GM19324 (cell line): ENCODE measurements at regions not wholly inside any gene's neighbourhood (a gene's known extent, or its start where the extent isn't known, plus 50 kb on each side); places are given as distances from the start of the nearest gene placed in this dataset.

ENCODE experiments used
- ATAC-seq: cut with Tn5 transposase; IDR thresholded peaks from one replicate; pipeline ENCODE4 v1.9.1; 2021; ENCODE audit warnings: mild to moderate bottlenecking, moderate library complexity; ENCODE audit not compliant: unreplicated experiment, low FRiP score

GRCh38 chr4:60565558-60565957, 634.6 kb upstream of the ADGRL3 start:
- ATAC-seq, result no peak

GRCh38 chr4:60575336-60575735, 624.8 kb upstream of the ADGRL3 start:
- ATAC-seq, result no peak

DNA sequence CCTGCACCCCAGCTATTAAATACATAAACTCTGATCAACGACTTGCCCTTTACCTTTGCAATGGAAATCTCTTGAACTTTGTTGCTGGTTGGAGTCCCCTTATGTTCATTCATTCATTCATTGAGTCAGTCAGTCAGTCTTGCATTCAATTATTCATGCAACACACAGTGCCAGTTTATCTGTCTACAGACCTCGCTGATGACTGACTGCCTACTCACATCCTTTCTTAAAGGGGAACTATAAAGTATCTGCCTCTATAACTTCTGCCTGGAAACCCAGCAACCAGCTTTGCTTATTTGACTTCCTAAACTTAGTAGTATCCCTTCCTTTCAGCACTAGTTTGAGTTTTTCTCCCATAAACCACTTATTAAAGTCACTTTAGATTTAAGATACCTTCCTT, 620.8 kb upstream of the ADGRL3 start:
- no peak for ATAC-seq

- ATAC-seq, result no peak
Observed at GRCh38 chr4:60581919-60582536, 618.1 kb upstream of the ADGRL3 start.

- ATAC-seq, result no peak
Observed at GRCh38 chr4:60588556-60588955, 611.6 kb upstream of the ADGRL3 start.

DNA sequence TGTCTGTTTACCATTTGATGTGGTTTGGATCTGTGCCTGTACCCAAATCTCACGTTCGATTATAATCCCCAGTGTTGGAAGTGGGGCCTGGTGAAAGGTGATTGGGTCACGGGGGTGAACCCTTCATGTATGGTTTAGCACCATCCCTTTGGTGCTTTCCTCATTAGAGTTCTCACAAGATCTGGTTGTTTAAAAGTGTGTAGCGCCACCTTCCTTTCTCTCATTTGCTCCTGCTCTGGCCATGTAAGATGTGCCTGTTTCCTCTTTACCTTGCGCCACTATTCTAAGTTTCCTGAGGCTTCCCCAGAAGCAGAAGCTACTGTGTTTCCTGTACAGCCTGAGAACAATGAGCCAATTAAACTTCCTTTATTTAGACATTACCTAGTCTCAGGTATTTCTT, 610.7 kb upstream of the ADGRL3 start:
- no peak for ATAC-seq

- ATAC-seq, result no peak
Observed at GRCh38 chr4:60590116-60590515, 610.0 kb upstream of the ADGRL3 start.

DNA sequence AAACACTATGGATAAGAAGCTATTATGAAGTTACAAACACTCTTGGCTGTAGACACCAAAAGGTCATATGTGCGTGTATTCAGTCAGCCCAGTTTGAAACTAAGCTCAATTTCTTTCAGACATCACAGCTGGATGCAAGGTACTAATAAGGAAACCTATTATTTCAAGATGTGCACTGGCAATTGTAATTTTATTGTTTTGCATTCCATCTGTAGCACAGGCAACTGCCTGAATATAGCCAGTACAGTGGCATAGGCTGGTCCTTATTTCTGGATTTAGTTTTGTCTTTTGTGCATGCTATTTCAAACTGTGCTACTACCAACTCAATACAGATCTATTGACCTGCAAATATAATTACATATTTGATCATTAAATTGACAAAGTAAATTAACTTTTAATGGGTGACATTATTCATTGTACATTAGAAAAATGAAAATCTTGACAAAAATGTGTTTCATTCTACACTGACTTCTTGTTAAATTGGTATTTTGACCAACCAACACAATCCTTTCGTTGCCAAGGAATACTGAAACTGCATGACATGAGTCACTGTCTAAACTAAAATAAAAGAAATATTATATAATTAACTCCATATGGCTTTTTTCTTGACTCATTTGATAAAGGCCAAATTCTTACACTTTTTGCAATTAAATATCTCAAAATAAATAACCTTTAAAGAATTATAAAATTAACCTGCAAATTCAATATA, 594.3 kb upstream of the ADGRL3 start:
- ATAC-seq, result no peak

DNA sequence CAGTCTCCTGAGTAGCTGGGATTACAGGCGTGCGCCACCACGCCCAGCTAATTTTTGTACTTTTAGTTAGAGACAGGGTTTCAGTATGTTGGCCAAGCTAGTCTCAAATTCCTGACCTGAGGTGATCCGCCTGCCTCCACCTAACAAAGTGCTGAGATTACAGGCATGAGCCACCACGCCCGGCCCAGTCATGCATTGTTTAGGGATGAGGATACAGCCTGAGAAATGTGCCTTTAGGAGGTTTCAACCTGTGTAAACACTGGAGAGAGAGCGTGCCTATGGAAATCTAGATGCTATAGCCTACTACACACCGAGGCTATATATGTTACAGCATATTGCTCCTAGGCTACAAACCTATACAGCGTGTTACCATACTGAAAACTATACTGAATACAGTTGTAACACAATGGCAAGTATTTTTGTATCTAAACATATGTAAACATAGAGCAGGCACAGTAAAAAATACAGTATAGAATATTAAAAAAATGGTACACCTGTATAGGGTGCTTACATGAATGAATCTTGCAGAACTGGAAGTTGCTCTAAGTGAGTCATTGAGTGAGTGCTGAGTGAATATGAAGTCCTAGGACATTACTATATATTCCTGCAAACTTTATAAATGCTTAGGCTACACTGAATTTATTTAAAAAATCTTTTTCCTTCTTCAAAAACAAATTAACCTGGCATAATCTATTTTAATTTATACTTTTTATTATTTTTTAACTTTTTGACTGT, 588.2 kb upstream of the ADGRL3 start:
- ATAC-seq, result no peak

- no peak for ATAC-seq
Observed at GRCh38 chr4:60617731-60618130, 582.4 kb upstream of the ADGRL3 start.

GRCh38 chr4:60619531-60620305, 580.4 kb upstream of the ADGRL3 start:
- ATAC-seq, result no peak

- no peak for ATAC-seq
Observed at GRCh38 chr4:60637976-60638375, 562.1 kb upstream of the ADGRL3 start.

GRCh38 chr4:60648774-60649173, 551.4 kb upstream of the ADGRL3 start:
- ATAC-seq, result no peak

DNA sequence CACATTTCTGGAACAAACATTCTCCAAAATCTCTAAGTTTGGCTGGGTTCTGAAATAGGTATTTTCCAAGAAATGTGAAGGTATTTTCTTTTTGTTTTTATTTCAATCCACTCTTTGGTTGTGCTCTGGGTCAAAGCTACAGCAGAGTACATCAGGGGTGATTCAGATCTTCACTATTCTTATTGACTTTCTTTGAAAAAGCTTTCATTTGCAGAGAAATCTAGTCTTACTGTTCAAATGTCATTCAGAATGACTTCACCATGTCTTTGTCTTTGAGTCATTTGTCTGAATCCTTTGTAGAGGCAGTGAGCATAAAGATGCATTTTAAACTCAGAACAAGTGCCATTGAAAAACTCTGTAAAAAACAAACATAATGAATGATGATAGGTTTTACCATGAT, 547.2 kb upstream of the ADGRL3 start:
- ATAC-seq, result no peak

DNA sequence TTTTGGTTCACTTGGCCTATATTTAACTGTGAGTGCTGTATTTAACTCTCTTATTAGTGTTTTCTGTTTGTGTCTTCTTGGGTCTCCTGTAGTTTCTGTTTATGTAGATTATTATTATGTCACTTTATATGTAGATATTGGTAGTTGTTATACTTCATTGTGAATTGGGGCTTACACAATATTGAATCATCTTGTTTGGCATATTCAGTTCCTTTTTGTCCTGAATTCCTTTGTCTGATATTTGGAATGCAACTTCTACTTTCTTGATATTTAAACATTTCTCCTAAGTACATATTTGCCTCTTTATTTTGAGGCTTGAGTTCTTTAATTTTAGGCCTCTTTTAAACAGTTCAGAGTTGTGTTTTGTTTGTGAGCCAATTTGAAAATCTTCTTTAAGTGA, 544.8 kb upstream of the ADGRL3 start:
- no peak for ATAC-seq

GRCh38 chr4:60656171-60656570, 544.0 kb upstream of the ADGRL3 start:
- ATAC-seq, result no peak

DNA sequence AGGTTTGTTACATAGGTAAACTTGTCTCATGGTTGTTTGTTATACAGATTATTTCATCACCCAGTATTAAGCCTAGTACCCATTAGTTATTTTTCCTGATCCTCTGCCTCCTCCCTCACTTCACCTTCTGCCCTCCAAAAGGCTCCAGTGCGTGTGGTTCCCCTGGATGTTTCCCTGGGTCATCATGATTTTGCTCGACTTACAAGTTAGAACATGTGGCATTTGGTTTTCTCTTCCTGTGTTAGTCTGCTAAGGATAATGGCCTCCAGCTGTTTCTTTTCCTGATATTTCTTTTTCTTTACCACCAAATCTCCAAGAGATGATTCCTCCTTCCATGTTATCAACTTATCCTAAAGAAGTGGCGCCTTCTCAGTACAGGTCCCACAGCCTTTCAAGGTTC, 543.1 kb upstream of the ADGRL3 start:
- no peak for ATAC-seq

- ATAC-seq, result no peak
Observed at GRCh38 chr4:60657807-60658206, 542.3 kb upstream of the ADGRL3 start.

GRCh38 chr4:60663769-60664168, 536.4 kb upstream of the ADGRL3 start:
- no peak for ATAC-seq

DNA sequence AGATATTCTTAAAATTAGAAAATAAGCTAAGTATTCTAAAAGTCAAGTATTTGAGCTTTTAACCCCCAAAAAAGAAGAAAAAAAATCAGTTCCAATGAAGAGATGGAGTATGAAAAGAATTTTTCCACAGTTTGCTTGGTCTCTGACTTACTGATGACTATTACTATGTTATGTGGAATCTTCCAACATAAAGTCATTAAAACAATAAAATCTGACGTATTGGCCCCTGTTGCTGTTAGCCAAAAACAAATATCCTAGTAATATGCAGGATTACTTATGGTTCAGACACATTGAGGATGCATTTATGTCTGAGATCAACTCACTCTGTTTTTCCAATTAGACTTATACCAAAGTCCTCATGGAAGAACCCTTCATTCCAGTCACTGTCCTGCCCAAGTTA, 517.2 kb upstream of the ADGRL3 start:
- no peak for ATAC-seq

GRCh38 chr4:60683357-60683756, 516.8 kb upstream of the ADGRL3 start:
- ATAC-seq, result no peak
